ENCODE measurements at regions not wholly inside any gene's neighbourhood (a gene's known extent, or its start where the extent isn't known, plus 50 kb on each side); places are given as distances from the start of the nearest gene placed in this dataset.
"Not testable (repeated sequence)": the region's sequence is repeated elsewhere in the genome, so short reads cannot be mapped to it uniquely, and the experiment has no call there.

GRCh38 chr20:26243731-26244130 is 547.1 kb upstream of the ZNF337 start:
- ATAC-seq (ENCODE audit: insufficient read depth, low FRiP score): no peak
- H3K4me1 ChIP-seq (ENCODE audit: control insufficient read depth in 5 of 5, insufficient read depth in 5 of 5, low read length in 5 of 5): no peaks in the 10 kb centered on the region
- 67 to 90% methylated on average over 4 of the region's 4 CpGs for WGBS, 2 donors

GRCh38 chr20:26220609-26221008 is 524.0 kb upstream of the ZNF337 start:
- DNase-seq; H3K27ac ChIP-seq (ENCODE audit: low read depth in 1 of 2, low read length in 1 of 2); ATAC-seq (ENCODE audit: insufficient read depth, low FRiP score); H3K4me1 ChIP-seq (ENCODE audit: control insufficient read depth in 5 of 5, insufficient read depth in 5 of 5, low read length in 5 of 5); H3K9me3 ChIP-seq (ENCODE audit: control insufficient read depth in 4 of 4, insufficient read depth in 3 of 4, low read length in 3 of 4); H3K36me3 ChIP-seq (ENCODE audit: control insufficient read depth in 4 of 4, insufficient read depth in 4 of 4, low read length in 4 of 4); H3K4me3 ChIP-seq; H3K27me3 ChIP-seq (ENCODE audit: control insufficient read depth in 3 of 3, insufficient read depth in 3 of 3, low read length in 2 of 3); H3K9ac ChIP-seq (ENCODE audit: insufficient read depth in 1 of 2, low read length in 2 of 2): not testable (repeated sequence)
- WGBS, 2 donors: 56 to 74% methylated on average over 1 of the region's 1 CpG

More at GRCh38 chr20:26243731-26244130, 547.1 kb upstream of the ZNF337 start:
- DNase-seq: no peak
- Histone ChIP-seq H3K36me3 (ENCODE audit: control insufficient read depth in 4 of 4, insufficient read depth in 4 of 4, low read length in 4 of 4) (no peaks in the 10 kb centered on the region), H3K4me3 (no peak overlapping the region), H3K27me3 (ENCODE audit: control insufficient read depth in 3 of 3, insufficient read depth in 3 of 3, low read length in 2 of 3) (no peaks in the 10 kb centered on the region), H3K9me3 (ENCODE audit: control insufficient read depth in 4 of 4, insufficient read depth in 3 of 4, low read length in 3 of 4) (peaks cover 0 to 2% (median 0%) of the 10 kb centered on the region in 4 donors), H3K9ac (ENCODE audit: insufficient read depth in 1 of 2, low read length in 2 of 2) (no peak overlapping the region), H3K27ac (ENCODE audit: low read depth in 1 of 2, low read length in 1 of 2) (no peak overlapping the region)
- no peak for TF ChIP-seq CTCF (IDR thresholded peaks at IDR 0.05; ENCODE audit: control extremely low read depth, extremely low read depth)

- not testable (repeated sequence) for H3K9me3 ChIP-seq (ENCODE audit: control insufficient read depth in 4 of 4, insufficient read depth in 3 of 4, low read length in 3 of 4); H3K27me3 ChIP-seq (ENCODE audit: control insufficient read depth in 3 of 3, insufficient read depth in 3 of 3, low read length in 2 of 3); H3K9ac ChIP-seq (ENCODE audit: insufficient read depth in 1 of 2, low read length in 2 of 2); ATAC-seq (ENCODE audit: insufficient read depth, low FRiP score); H3K4me1 ChIP-seq (ENCODE audit: control insufficient read depth in 5 of 5, insufficient read depth in 5 of 5, low read length in 5 of 5); H3K27ac ChIP-seq (ENCODE audit: low read depth in 1 of 2, low read length in 1 of 2); DNase-seq; H3K4me3 ChIP-seq; H3K36me3 ChIP-seq (ENCODE audit: control insufficient read depth in 4 of 4, insufficient read depth in 4 of 4, low read length in 4 of 4)
- 72 to 80% methylated on average over 3 of the region's 3 CpGs for WGBS, 2 donors
Measured at GRCh38 chr20:26219546-26219945, 522.9 kb upstream of the ZNF337 start.

- no peak for TF ChIP-seq CTCF (IDR thresholded peaks at IDR 0.05; ENCODE audit: control extremely low read depth, extremely low read depth)
- WGBS, 2 donors: 66 to 83% methylated on average over 3 of the region's 3 CpGs
- no peak overlapping the region for H3K4me3 ChIP-seq
- no peak overlapping the region for H3K27ac ChIP-seq (ENCODE audit: low read depth in 1 of 2, low read length in 1 of 2)
- H3K27me3 ChIP-seq (ENCODE audit: control insufficient read depth in 3 of 3, insufficient read depth in 3 of 3, low read length in 2 of 3): peaks cover 0 to 2% (median 0%) of the 10 kb centered on the region in 3 donors
- H3K9ac ChIP-seq (ENCODE audit: insufficient read depth in 1 of 2, low read length in 2 of 2): no peak overlapping the region
- no peaks in the 10 kb centered on the region for H3K36me3 ChIP-seq (ENCODE audit: control insufficient read depth in 4 of 4, insufficient read depth in 4 of 4, low read length in 4 of 4)
- ATAC-seq (ENCODE audit: insufficient read depth, low FRiP score): no peak
- DNase-seq: no peak
- no peaks in the 10 kb centered on the region for H3K9me3 ChIP-seq (ENCODE audit: control insufficient read depth in 4 of 4, insufficient read depth in 3 of 4, low read length in 3 of 4)
- no peaks in the 10 kb centered on the region for H3K4me1 ChIP-seq (ENCODE audit: control insufficient read depth in 5 of 5, insufficient read depth in 5 of 5, low read length in 5 of 5)
Measured at GRCh38 chr20:26218301-26218700, 521.6 kb upstream of the ZNF337 start.

- 55 to 61% methylated on average over 1 of the region's 1 CpG for WGBS, 2 donors
- ATAC-seq (ENCODE audit: insufficient read depth, low FRiP score): no peak
- H3K4me1 ChIP-seq (ENCODE audit: control insufficient read depth in 5 of 5, insufficient read depth in 5 of 5, low read length in 5 of 5): no peaks in the 10 kb centered on the region
Measured at GRCh38 chr20:26216025-26216424, 519.4 kb upstream of the ZNF337 start.

More at GRCh38 chr20:26216025-26216424, 519.4 kb upstream of the ZNF337 start:
- H3K27me3 ChIP-seq (ENCODE audit: control insufficient read depth in 3 of 3, insufficient read depth in 3 of 3, low read length in 2 of 3): peaks cover 0 to 2% (median 0%) of the 10 kb centered on the region in 3 donors
- no peak overlapping the region for H3K4me3 ChIP-seq
- no peak for DNase-seq
- no peaks in the 10 kb centered on the region for H3K36me3 ChIP-seq (ENCODE audit: control insufficient read depth in 4 of 4, insufficient read depth in 4 of 4, low read length in 4 of 4)
- no peak for TF ChIP-seq CTCF (IDR thresholded peaks at IDR 0.05; ENCODE audit: control extremely low read depth, extremely low read depth)
- H3K9ac ChIP-seq (ENCODE audit: insufficient read depth in 1 of 2, low read length in 2 of 2): no peak overlapping the region
- H3K9me3 ChIP-seq (ENCODE audit: control insufficient read depth in 4 of 4, insufficient read depth in 3 of 4, low read length in 3 of 4): no peaks in the 10 kb centered on the region
- H3K27ac ChIP-seq (ENCODE audit: low read depth in 1 of 2, low read length in 1 of 2): no peak overlapping the region
